Activated CD4-positive, alpha-beta T cell treated with anti-CD3 and anti-CD28 coated beads, Interleukin-2, Interleukin-4, amounts not matched to agents 100 ng/mL and 50 ng/mL, durations not matched to agents 16 hours and 8 hours (primary cell): ENCODE measurements at regions not wholly inside any gene's neighbourhood (a gene's known extent, or its start where the extent isn't known, plus 50 kb on each side); places are given as distances from the start of the nearest gene placed in this dataset.

Experiments used
- DNase-seq: peaks from one replicate; pipeline ENCODE4 v3.0.0-alpha.2; 2020; ENCODE audit warnings: low spot score

GRCh38 chr1:219773110-219773509 is 155.2 kb downstream of the SLC30A10 start:
- no peak for DNase-seq

GRCh38 chr1:219772265-219773036 is 155.9 kb downstream of the SLC30A10 start:
- DNase-seq = no peak

GRCh38 chr1:219771080-219771479 is 157.3 kb downstream of the SLC30A10 start:
- no peak for DNase-seq

- no peak for DNase-seq
Observed at GRCh38 chr1:219763321-219763720, 150.4 kb upstream of the ZC3H11B start.

GRCh38 chr1:219761208-219761860 is 148.4 kb upstream of the ZC3H11B start:
- DNase-seq = no peak

GRCh38 chr1:219759095-219759494 is 146.2 kb upstream of the ZC3H11B start:
- DNase-seq = no peak

GRCh38 chr1:219757890-219758289 is 145.0 kb upstream of the ZC3H11B start:
- no peak for DNase-seq

GRCh38 chr1:219755234-219755633 is 142.3 kb upstream of the ZC3H11B start:
- no peak for DNase-seq

GRCh38 chr1:219754767-219755166 is 141.9 kb upstream of the ZC3H11B start:
- DNase-seq = no peak

GRCh38 chr1:219753914-219754313 is 141.0 kb upstream of the ZC3H11B start:
- no peak for DNase-seq

GRCh38 chr1:219752645-219753044 is 139.7 kb upstream of the ZC3H11B start:
- no peak for DNase-seq

- DNase-seq = no peak
Observed at GRCh38 chr1:219751870-219752507, 139.1 kb upstream of the ZC3H11B start.

GRCh38 chr1:219749370-219749769 is 136.5 kb upstream of the ZC3H11B start:
- no peak for DNase-seq

GRCh38 chr1:219746141-219746540 is 133.2 kb upstream of the ZC3H11B start:
- DNase-seq = no peak

GRCh38 chr1:219744652-219745469 is 132.0 kb upstream of the ZC3H11B start:
- no peak for DNase-seq

- no peak for DNase-seq
Observed at GRCh38 chr1:219741011-219741970, 128.4 kb upstream of the ZC3H11B start.

GRCh38 chr1:219733511-219734174 is 120.7 kb upstream of the ZC3H11B start:
- DNase-seq = no peak

- no peak for DNase-seq
Observed at GRCh38 chr1:219732814-219733491, 120.0 kb upstream of the ZC3H11B start.

GRCh38 chr1:219731771-219732170 is 118.9 kb upstream of the ZC3H11B start:
- no peak for DNase-seq
